ENCODE measurements at regions not wholly inside any gene's neighbourhood (a gene's known extent, or its start where the extent isn't known, plus 50 kb on each side); places are given as distances from the start of the nearest gene placed in this dataset.

GRCh38 chrX:39164212-39164611 is 363.0 kb downstream of the MID1IP1 start:
- DNase-seq (no peak), ATAC-seq (no peak)
- H3K4me3 ChIP-seq, result no peak overlapping the region
- 79% methylated on average over 3 of the region's 3 CpGs for WGBS, 2 donors
- peaks cover 0 to 67% (median 0%) of the 10 kb centered on the region in 7 donors for H3K27me3 ChIP-seq
- peaks cover 0 to 13% (median 0%) of the 10 kb centered on the region in 9 donors for H3K4me1 ChIP-seq
- TF ChIP-seq CTCF (IDR thresholded peaks at IDR 0.05), result no peak
- H3K27ac ChIP-seq, result no peak overlapping the region
- H3K36me3 ChIP-seq, result no peaks in the 10 kb centered on the region
- intact Hi-C loops (cut with DNase I), result loop anchor here in 1 of 10 donors (10.0 kb wide), 1 partner anchor 81 kb away; no protein-coding TSS in a partner anchor
- H3K9me3 ChIP-seq, result no peaks in the 10 kb centered on the region

GRCh38 chrX:39165185-39165584 is 363.9 kb downstream of the MID1IP1 start:
- Histone ChIP-seq H3K27me3 (peaks cover 0 to 62% (median 0%) of the 10 kb centered on the region in 7 donors), H3K4me3 (no peak overlapping the region), H3K9me3 (no peaks in the 10 kb centered on the region), H3K27ac (no peak overlapping the region), H3K36me3 (no peaks in the 10 kb centered on the region), H3K4me1 (peaks cover 0 to 13% (median 0%) of the 10 kb centered on the region in 9 donors)
- WGBS, 2 donors, result 18 to 48% methylated on average over 1 of the region's 1 CpG
- ATAC-seq (peak in 6 of 8 donors; percentile 35 to 81 (median 61)), DNase-seq (no peak)
- intact Hi-C loops (cut with DNase I), result loop anchor here in 1 of 10 donors (10.0 kb wide), 1 partner anchor 80 kb away; no protein-coding TSS in a partner anchor
- no peak for TF ChIP-seq CTCF (IDR thresholded peaks at IDR 0.05)

DNA sequence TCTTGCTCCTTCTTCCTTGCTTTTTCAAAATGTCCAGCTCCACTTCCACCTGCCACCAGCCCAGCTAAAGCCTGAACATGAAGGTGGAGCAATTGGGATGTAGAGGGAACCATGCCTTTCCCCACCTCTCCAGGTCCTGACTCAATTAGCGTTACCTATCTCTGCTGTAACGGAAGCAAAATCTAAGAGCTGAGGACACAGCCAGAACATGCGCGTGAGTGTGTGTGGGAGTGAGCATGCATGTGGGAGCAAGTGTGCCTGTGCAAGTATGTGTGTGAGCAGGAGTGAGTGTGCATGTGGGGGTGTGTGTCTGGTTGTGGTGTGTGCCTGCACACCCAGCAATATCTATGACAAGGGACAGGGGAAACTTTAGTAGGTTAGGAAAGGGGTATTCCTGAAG is 364.5 kb downstream of the MID1IP1 start:
- DNase-seq, result no peak
- no peak for ATAC-seq
- Histone ChIP-seq H3K27ac (no peak overlapping the region), H3K9me3 (no peaks in the 10 kb centered on the region), H3K4me3 (no peak overlapping the region), H3K36me3 (no peaks in the 10 kb centered on the region), H3K27me3 (peaks cover 0 to 58% (median 0%) of the 10 kb centered on the region in 7 donors), H3K4me1 (peaks cover 0 to 13% (median 0%) of the 10 kb centered on the region in 9 donors)
- intact Hi-C loops (cut with DNase I), result loop anchor here in 1 of 10 donors (10.0 kb wide), 1 partner anchor 79 kb away; no protein-coding TSS in a partner anchor
- no peak for TF ChIP-seq CTCF (IDR thresholded peaks at IDR 0.05)
- 87 to 95% methylated on average over 4 of the region's 4 CpGs for WGBS, 2 donors

GRCh38 chrX:39167791-39168190 is 366.5 kb downstream of the MID1IP1 start:
- 69 to 71% methylated on average over 5 of the region's 5 CpGs for WGBS, 2 donors
- no peak for DNase-seq
- intact Hi-C loops (cut with DNase I), result loop anchor here in 1 of 10 donors (10.0 kb wide), 1 partner anchor 77 kb away; no protein-coding TSS in a partner anchor

More at GRCh38 chrX:39167791-39168190, 366.5 kb downstream of the MID1IP1 start:
- peaks cover 0 to 5% (median 0%) of the 10 kb centered on the region in 9 donors for H3K4me1 ChIP-seq
- H3K27ac ChIP-seq, result no peak overlapping the region
- no peak for ATAC-seq
- no peak for TF ChIP-seq CTCF (IDR thresholded peaks at IDR 0.05)
- H3K36me3 ChIP-seq, result no peaks in the 10 kb centered on the region
- H3K4me3 ChIP-seq, result no peak overlapping the region
- H3K27me3 ChIP-seq, result peaks cover 0 to 38% (median 0%) of the 10 kb centered on the region in 7 donors
- no peaks in the 10 kb centered on the region for H3K9me3 ChIP-seq

Measured in heart right ventricle (tissue), 16 donors.